Adrenal gland (tissue), 5 donors: ENCODE measurements at regions not wholly inside any gene's neighbourhood (a gene's known extent, or its start where the extent isn't known, plus 50 kb on each side); places are given as distances from the start of the nearest gene placed in this dataset.

Experiments used
- CTCF ChIP-seq, 6 experiments: fragments of 450-650 bp in 4 of 6; fragments of 200-600 bp in 2 of 6; sonication (generic) in 1 of 6; IDR thresholded peaks; 1 replicate in 5 of 6; 2 replicates in 1 of 6; pipeline versions ENCODE4 v1.5.1 to v1.8.0; 2016 to 2021; ENCODE audit warnings: antibody characterized with exemption in 6 of 6, mild to moderate bottlenecking in 2 of 6, moderate library complexity in 1 of 6
- POLR2A ChIP-seq, 2 donors: fragments of 450-650 bp; IDR thresholded peaks; one replicate each; pipeline ENCODE4 v1.6.1; 2017; ENCODE audit warnings: antibody characterized with exemption in 2 of 2, mild to moderate bottlenecking in 2 of 2, moderate library complexity in 1 of 2
- donor health status: DM: no; HTN: no; CAD: no.

GRCh38 chr12:74454109-74454508, 83.5 kb upstream of the ATXN7L3B start:
- TF ChIP-seq CTCF (IDR thresholded peaks at IDR 0.05) (no peak), POLR2A (IDR thresholded peaks at IDR 0.05) (no peak)
